Neural cell (in vitro differentiated cells): ENCODE measurements at regions not wholly inside any gene's neighbourhood (a gene's known extent, or its start where the extent isn't known, plus 50 kb on each side); places are given as distances from the start of the nearest gene placed in this dataset.

Source experiments
- H2AFZ ChIP-seq: fragments of 200-600, 300-800 bp; sonication (generic), shearing (Covaris generic); 2 replicates; pipeline ENCODE4 v1.6.0; 2014; ENCODE audit warnings: low read depth, mild to moderate bottlenecking, antibody characterized with exemption, low read length, moderate library complexity
- H3F3A ChIP-seq: fragments of 200-600 bp; shearing (Covaris generic); 2 replicates; pipeline ENCODE4 v1.6.1; 2016; ENCODE audit warnings: mild to moderate bottlenecking, moderate library complexity, mixed read lengths, antibody characterized with exemption, low read length; ENCODE audit not compliant: insufficient read depth, poor library complexity, severe bottlenecking
- H3K27ac ChIP-seq: fragments of 200-600, 300-800 bp; sonication (generic), shearing (Covaris generic); 2 replicates; pipeline ENCODE4 v1.5.1; 2014; ENCODE audit warnings: mild to moderate bottlenecking, low read length, moderate library complexity
- H3K27me3 ChIP-seq: fragments of 300-800, 200-600 bp; sonication (generic), shearing (Covaris generic); 2 replicates; pipeline ENCODE4 v1.6.0; 2014; ENCODE audit warnings: mild to moderate bottlenecking, low read depth, low read length, moderate library complexity; ENCODE audit not compliant: insufficient read depth
- H3K36me3 ChIP-seq: fragments of 300-800, 200-600 bp; sonication (generic), shearing (Covaris generic); 2 replicates; pipeline ENCODE4 v1.5.1; 2014; ENCODE audit warnings: mild to moderate bottlenecking, antibody characterized with exemption, low read length, moderate library complexity; ENCODE audit not compliant: insufficient read depth
- H3K4me2 ChIP-seq: fragments of 300-800, 200-600 bp; sonication (generic), shearing (Covaris generic); 2 replicates; pipeline ENCODE4 v1.6.0; 2014; ENCODE audit warnings: mild to moderate bottlenecking, low read length
- H3K4me3 ChIP-seq: fragments of 300-800, 200-600 bp; sonication (generic), shearing (Covaris generic); 2 replicates; pipeline ENCODE4 v1.5.1; 2014; ENCODE audit warnings: mild to moderate bottlenecking, low read length, moderate library complexity
- H3K79me2 ChIP-seq: fragments of 200-600 bp; shearing (Covaris generic); replicated peaks from 2 replicates; pipeline ENCODE4 v1.6.0; 2014; ENCODE audit warnings: mild to moderate bottlenecking, low read length, moderate library complexity; ENCODE audit not compliant: insufficient read depth
- H3K9ac ChIP-seq: fragments of 300-800, 200-600 bp; sonication (generic), shearing (Covaris generic); 2 replicates; pipeline ENCODE4 v1.6.1; 2016; ENCODE audit warnings: mild to moderate bottlenecking, low read length, mixed read lengths
- H3K9me2 ChIP-seq: fragments of 200-600 bp; shearing (Covaris generic); 2 replicates; pipeline ENCODE4 v1.6.1; 2016; ENCODE audit warnings: mild to moderate bottlenecking, low read length, mixed read lengths; ENCODE audit not compliant: insufficient read depth
- H3K9me3 ChIP-seq: fragments of 200-600, 300-800 bp; sonication (generic), shearing (Covaris generic); 2 replicates; pipeline ENCODE4 v1.6.1; 2016; ENCODE audit warnings: mild to moderate bottlenecking, mixed run types, low read length, moderate library complexity, mixed read lengths
- H4K20me1 ChIP-seq: fragments of 200-600 bp; shearing (Covaris generic); 2 replicates; pipeline ENCODE4 v1.6.1; 2016; ENCODE audit warnings: mild to moderate bottlenecking, mixed run types; ENCODE audit not compliant: insufficient read depth
- EP300 ChIP-seq: fragments of 450-650 bp; conservative IDR thresholded peaks from 2 replicates; pipeline ENCODE4 v1.6.1; 2014; ENCODE audit warnings: antibody characterized with exemption, mild to moderate bottlenecking, moderate library complexity; ENCODE audit not compliant: poor library complexity, severe bottlenecking
- EZH2 ChIP-seq: fragments of 200-600, 300-800 bp; shearing (Covaris generic), sonication (generic); IDR thresholded peaks from 2 replicates; pipeline ENCODE4 v1.6.1; 2014; ENCODE audit warnings: antibody characterized with exemption, low read length, borderline replicate concordance, mild to moderate bottlenecking; ENCODE audit not compliant: insufficient read depth, poor library complexity, severe bottlenecking
- MXI1 ChIP-seq: fragments of 450-650 bp; conservative IDR thresholded peaks from 2 replicates; pipeline ENCODE4 v1.6.1; 2014; ENCODE audit warnings: antibody characterized with exemption, mild to moderate bottlenecking; ENCODE audit not compliant: poor library complexity, severe bottlenecking
- POLR2AphosphoS5 ChIP-seq: IDR thresholded peaks from 2 replicates; pipeline ENCODE4 v1.6.1; 2012
- RAD21 ChIP-seq: fragments of 450-650 bp; conservative IDR thresholded peaks from 2 replicates; pipeline ENCODE4 v1.6.1; 2014; ENCODE audit warnings: antibody characterized with exemption, mild to moderate bottlenecking, moderate library complexity
- SMC3 ChIP-seq: fragments of 450-650 bp; conservative IDR thresholded peaks from 2 replicates; pipeline ENCODE4 v1.6.1; 2014; ENCODE audit warnings: antibody characterized with exemption, mild to moderate bottlenecking, moderate library complexity; ENCODE audit not compliant: poor library complexity
- TAF1 ChIP-seq: IDR thresholded peaks from 2 replicates; pipeline ENCODE4 v1.6.1; 2012; ENCODE audit warnings: low read depth
- TF ChIP-seq, protein P1 (sequence below): IDR thresholded peaks from 2 replicates; pipeline ENCODE4 v1.6.1; 2012; ENCODE audit warnings: borderline replicate concordance
- TF ChIP-seq, protein P2 (sequence below): fragments of 450-650 bp; IDR thresholded peaks from 2 replicates; pipeline ENCODE4 v1.5.1; 2014; ENCODE audit warnings: antibody characterized with exemption, mild to moderate bottlenecking, moderate library complexity; ENCODE audit not compliant: poor library complexity, severe bottlenecking

DNA sequence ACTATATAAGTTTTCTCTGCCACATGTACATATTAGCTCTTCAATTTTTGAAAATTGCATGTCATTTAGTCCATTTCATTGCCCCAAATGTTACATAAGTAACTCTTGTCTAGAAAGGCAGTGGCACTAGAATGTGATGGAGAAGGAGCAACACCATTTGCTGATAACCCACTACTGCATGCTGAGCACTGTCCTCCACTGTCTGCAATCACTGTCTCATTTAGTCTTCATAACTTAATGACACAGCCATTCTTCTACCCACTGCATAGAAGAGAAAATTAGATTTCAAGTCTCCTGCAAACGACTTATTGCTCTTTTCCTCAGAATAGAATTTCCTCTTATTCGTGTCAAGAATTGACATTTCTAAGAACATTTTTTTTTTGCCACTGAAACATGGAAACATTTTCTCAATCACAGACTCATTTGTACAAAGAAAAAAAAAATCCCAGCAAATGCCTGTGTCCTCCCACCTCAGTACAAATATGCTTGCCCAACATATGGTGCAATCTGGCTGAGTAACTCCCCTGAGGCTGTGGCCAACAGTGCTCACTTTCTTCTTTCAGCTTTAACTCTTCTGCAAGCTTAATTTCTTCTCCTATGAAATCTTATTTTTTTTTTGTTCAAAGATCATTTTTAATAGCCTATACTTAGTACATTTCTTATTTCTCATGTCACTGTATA, 768.6 kb upstream of the HS6ST1 start:
- H3K9me3 ChIP-seq: no peaks in the 10 kb centered on the region
- H3K9me2 ChIP-seq: no peaks in the 10 kb centered on the region
- no peak overlapping the region for H3K4me2 ChIP-seq
- H3F3A ChIP-seq: peaks cover 3% of the 10 kb centered on the region
- no peaks in the 10 kb centered on the region for H3K79me2 ChIP-seq
- no peak overlapping the region for H2AFZ ChIP-seq
- peak overlapping the region; percentile 45 for H3K27ac ChIP-seq
- no peaks in the 10 kb centered on the region for H3K27me3 ChIP-seq
- no peaks in the 10 kb centered on the region for H3K36me3 ChIP-seq
- H3K4me3 ChIP-seq: peak overlapping the region; percentile 1
- H3K9ac ChIP-seq: no peak overlapping the region
- TF ChIP-seq EZH2 (no peak), POLR2AphosphoS5 (peak; percentile 91), TAF1 (no peak), RAD21 (peak; percentile 53), MXI1 (no peak), EP300 (peak; percentile 94), SMC3 (peak; percentile 37)
- TF ChIP-seq, protein P1, sequence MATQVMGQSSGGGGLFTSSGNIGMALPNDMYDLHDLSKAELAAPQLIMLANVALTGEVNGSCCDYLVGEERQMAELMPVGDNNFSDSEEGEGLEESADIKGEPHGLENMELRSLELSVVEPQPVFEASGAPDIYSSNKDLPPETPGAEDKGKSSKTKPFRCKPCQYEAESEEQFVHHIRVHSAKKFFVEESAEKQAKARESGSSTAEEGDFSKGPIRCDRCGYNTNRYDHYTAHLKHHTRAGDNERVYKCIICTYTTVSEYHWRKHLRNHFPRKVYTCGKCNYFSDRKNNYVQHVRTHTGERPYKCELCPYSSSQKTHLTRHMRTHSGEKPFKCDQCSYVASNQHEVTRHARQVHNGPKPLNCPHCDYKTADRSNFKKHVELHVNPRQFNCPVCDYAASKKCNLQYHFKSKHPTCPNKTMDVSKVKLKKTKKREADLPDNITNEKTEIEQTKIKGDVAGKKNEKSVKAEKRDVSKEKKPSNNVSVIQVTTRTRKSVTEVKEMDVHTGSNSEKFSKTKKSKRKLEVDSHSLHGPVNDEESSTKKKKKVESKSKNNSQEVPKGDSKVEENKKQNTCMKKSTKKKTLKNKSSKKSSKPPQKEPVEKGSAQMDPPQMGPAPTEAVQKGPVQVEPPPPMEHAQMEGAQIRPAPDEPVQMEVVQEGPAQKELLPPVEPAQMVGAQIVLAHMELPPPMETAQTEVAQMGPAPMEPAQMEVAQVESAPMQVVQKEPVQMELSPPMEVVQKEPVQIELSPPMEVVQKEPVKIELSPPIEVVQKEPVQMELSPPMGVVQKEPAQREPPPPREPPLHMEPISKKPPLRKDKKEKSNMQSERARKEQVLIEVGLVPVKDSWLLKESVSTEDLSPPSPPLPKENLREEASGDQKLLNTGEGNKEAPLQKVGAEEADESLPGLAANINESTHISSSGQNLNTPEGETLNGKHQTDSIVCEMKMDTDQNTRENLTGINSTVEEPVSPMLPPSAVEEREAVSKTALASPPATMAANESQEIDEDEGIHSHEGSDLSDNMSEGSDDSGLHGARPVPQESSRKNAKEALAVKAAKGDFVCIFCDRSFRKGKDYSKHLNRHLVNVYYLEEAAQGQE: no peak
- TF ChIP-seq, protein P2, sequence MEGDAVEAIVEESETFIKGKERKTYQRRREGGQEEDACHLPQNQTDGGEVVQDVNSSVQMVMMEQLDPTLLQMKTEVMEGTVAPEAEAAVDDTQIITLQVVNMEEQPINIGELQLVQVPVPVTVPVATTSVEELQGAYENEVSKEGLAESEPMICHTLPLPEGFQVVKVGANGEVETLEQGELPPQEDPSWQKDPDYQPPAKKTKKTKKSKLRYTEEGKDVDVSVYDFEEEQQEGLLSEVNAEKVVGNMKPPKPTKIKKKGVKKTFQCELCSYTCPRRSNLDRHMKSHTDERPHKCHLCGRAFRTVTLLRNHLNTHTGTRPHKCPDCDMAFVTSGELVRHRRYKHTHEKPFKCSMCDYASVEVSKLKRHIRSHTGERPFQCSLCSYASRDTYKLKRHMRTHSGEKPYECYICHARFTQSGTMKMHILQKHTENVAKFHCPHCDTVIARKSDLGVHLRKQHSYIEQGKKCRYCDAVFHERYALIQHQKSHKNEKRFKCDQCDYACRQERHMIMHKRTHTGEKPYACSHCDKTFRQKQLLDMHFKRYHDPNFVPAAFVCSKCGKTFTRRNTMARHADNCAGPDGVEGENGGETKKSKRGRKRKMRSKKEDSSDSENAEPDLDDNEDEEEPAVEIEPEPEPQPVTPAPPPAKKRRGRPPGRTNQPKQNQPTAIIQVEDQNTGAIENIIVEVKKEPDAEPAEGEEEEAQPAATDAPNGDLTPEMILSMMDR: peak; percentile 46
- no peaks in the 10 kb centered on the region for H4K20me1 ChIP-seq

DNA sequence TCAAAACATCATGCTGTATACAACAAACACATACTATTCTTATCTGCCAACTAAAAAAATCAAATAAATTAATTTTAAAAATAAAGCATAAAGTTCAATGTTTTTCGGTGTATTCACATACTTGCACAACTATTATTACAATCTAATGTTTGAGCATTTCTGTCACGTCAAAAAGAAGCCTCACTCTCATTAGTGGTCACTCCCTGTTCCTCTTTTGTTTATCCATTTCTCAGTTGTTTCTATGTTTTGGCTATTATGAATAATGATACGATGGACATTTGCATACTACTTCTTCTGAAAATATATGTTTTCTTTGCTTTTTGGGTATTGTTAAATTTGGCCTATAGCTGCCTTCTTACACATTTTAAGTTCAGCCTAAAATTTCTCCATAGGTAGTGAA, 773.0 kb upstream of the HS6ST1 start:
- no peaks in the 10 kb centered on the region for H3K9me3 ChIP-seq
- peaks cover 3% of the 10 kb centered on the region for H3F3A ChIP-seq
- no peaks in the 10 kb centered on the region for H3K27me3 ChIP-seq
- no peak overlapping the region for H2AFZ ChIP-seq
- H3K79me2 ChIP-seq: no peaks in the 10 kb centered on the region
- H3K4me3 ChIP-seq: no peak overlapping the region
- H3K4me2 ChIP-seq: no peak overlapping the region
- no peak overlapping the region for H3K9ac ChIP-seq
- H3K27ac ChIP-seq: no peak overlapping the region
- H4K20me1 ChIP-seq: no peaks in the 10 kb centered on the region
- no peaks in the 10 kb centered on the region for H3K9me2 ChIP-seq
- TF ChIP-seq TAF1 (no peak), EP300 (no peak), MXI1 (no peak), SMC3 (no peak), RAD21 (no peak), EZH2 (no peak), POLR2AphosphoS5 (no peak)
- TF ChIP-seq, protein P1: no peak
- TF ChIP-seq, protein P2: no peak
- H3K36me3 ChIP-seq: no peaks in the 10 kb centered on the region
